ENCODE measurements at regions not wholly inside any gene's neighbourhood (a gene's known extent, or its start where the extent isn't known, plus 50 kb on each side); places are given as distances from the start of the nearest gene placed in this dataset.
A peak's percentile ranks its signal among the peaks of the same experiment; 100 is the strongest.

DNA sequence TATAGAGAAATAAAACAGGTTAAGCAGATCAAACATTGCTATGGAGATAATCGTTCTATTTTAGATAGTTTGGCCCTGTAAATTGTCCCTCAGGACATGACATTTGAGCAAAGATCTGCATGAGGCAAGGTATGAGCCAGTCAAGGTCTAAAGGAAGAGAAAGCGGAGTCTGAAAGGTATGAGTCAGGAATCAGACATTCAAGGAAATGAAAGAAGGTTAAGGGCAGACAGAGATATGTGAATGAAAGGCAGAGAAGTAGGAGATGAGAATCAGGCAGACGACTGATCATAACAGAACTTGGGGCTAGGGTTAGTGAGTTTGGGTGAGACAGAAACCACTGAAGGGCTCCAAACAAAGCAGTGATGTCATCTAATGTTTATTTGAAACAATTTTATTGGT lies 775.8 kb downstream of the MAFB start:
- Histone ChIP-seq H3K36me3 (no peaks in the 10 kb centered on the region), H3K27me3 (replicated peaks) (no peaks in the 10 kb centered on the region), H3K27ac (no peak overlapping the region), H3K9me3 (replicated peaks) (no peaks in the 10 kb centered on the region), H3K4me3 (no peak overlapping the region), H3K4me1 (replicated peaks) (no peaks in the 10 kb centered on the region)
- no peak for DNase-seq (ENCODE audit: low read depth in 1 of 2, low spot score in 2 of 2)

DNA sequence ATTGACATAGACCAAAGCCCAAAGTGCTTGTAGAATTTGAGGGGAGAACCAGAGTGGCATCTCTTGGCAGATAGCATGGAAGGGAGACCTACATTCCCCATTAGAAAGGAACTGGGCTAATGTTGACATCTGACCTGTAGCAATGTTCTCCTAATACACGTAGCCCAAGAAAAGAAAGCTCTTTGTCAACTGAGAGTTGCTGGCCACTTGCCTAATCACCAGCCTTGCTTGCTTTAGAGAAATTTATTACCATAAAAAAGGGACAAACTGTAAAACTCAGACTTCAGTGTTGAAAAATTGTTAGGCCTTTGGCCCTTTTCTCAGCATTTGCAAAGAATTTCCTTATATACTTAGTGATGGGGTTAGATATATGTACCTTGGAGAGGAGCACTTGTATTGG lies 777.5 kb downstream of the MAFB start:
- Histone ChIP-seq H3K36me3 (no peaks in the 10 kb centered on the region), H3K27ac (no peak overlapping the region), H3K9me3 (replicated peaks) (no peaks in the 10 kb centered on the region), H3K4me3 (no peak overlapping the region), H3K4me1 (replicated peaks) (no peaks in the 10 kb centered on the region), H3K27me3 (replicated peaks) (no peaks in the 10 kb centered on the region)
- no peak for DNase-seq (ENCODE audit: low read depth in 1 of 2, low spot score in 2 of 2)

DNA sequence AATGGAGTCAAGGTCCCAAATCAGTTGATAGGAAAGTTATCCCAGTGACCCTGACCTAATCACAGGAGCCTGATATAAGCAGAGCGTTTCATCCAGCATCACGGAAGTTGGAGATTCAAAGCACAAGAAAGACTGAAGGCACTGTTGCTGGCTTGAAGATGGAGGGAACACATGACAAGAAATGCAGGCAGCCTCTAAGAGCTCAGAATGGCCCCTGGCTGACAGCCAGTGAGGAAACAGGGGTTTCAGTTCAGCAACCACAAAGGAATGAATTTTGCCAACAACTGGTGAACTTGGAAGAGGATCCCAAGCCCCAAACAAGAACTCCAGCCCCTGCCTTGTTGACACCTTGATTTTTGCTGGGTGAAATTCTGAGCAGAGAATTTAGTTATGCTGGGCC lies 778.5 kb downstream of the MAFB start:
- Histone ChIP-seq H3K4me1 (replicated peaks) (no peaks in the 10 kb centered on the region), H3K27ac (no peak overlapping the region), H3K27me3 (replicated peaks) (no peaks in the 10 kb centered on the region)

DNA sequence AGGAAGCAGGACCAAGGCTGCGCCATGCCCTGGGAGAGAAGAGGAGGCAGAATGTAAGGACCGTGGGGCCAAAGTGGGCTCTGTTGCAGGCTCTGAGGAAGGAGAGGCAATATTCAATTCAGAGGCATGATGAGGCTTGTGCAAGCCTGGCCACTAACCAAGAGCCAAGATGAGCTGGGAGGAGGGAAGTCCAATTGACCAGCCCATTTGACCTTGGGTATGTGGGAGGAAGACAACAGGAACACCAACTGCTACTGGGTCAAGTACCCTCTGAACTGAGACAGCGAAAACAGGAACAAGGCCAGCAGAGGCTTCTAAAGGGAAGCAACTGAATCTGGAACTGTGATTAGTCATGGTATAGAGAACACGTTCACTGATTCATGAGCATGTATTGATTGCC lies 779.6 kb downstream of the MAFB start:
- Histone ChIP-seq H3K4me1 (replicated peaks) (no peaks in the 10 kb centered on the region), H3K27me3 (replicated peaks) (no peaks in the 10 kb centered on the region)
- DNase-seq (ENCODE audit: low read depth in 1 of 2, low spot score in 2 of 2): no peak

More for the DNA sequence above, 778.5 kb downstream of the MAFB start:
- Histone ChIP-seq H3K4me3 (no peak overlapping the region), H3K9me3 (replicated peaks) (no peaks in the 10 kb centered on the region), H3K36me3 (no peaks in the 10 kb centered on the region)
- DNase-seq (ENCODE audit: low read depth in 1 of 2, low spot score in 2 of 2): no peak

DNA sequence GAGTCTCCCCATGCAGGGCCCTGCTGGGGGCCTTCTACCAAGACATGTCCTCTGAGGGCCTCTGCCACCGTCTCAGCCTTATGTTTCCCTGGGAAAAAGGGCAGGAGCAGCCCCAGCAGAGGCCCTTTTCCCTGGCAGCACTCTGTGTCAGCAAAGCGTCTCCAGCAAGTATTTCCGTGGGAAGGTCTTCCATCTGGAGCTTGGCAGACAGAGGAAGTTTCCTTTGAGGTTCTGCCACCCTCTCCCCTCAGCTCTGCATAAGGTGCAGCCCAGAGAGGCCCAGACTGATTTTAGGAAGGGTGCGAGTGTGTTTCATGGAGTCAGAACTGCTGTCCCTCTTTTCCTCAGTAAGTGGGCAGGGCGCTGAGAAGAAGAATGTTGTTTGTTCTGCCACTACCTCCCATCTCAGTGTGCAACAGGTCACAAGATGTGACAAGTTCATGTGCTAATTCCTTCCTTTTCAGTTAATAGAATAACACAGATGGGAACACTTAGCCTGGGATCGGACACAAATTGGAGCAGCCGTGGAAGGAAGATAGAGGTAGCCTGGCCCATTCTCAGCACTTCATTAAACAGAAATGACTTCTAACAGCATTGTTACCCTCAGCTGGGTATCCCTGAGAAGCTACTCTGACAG lies 784.4 kb downstream of the MAFB start:
- Histone ChIP-seq H3K4me1 (replicated peaks) (no peaks in the 10 kb centered on the region), H3K27me3 (replicated peaks) (no peaks in the 10 kb centered on the region), H3K9me3 (replicated peaks) (no peaks in the 10 kb centered on the region), H3K27ac (no peak overlapping the region), H3K36me3 (no peaks in the 10 kb centered on the region), H3K4me3 (no peak overlapping the region)
- DNase-seq (ENCODE audit: low read depth in 1 of 2, low spot score in 2 of 2): no peak

More for the DNA sequence above, 779.6 kb downstream of the MAFB start:
- Histone ChIP-seq H3K9me3 (replicated peaks) (no peaks in the 10 kb centered on the region), H3K36me3 (no peaks in the 10 kb centered on the region), H3K27ac (no peak overlapping the region), H3K4me3 (no peak overlapping the region)

DNA sequence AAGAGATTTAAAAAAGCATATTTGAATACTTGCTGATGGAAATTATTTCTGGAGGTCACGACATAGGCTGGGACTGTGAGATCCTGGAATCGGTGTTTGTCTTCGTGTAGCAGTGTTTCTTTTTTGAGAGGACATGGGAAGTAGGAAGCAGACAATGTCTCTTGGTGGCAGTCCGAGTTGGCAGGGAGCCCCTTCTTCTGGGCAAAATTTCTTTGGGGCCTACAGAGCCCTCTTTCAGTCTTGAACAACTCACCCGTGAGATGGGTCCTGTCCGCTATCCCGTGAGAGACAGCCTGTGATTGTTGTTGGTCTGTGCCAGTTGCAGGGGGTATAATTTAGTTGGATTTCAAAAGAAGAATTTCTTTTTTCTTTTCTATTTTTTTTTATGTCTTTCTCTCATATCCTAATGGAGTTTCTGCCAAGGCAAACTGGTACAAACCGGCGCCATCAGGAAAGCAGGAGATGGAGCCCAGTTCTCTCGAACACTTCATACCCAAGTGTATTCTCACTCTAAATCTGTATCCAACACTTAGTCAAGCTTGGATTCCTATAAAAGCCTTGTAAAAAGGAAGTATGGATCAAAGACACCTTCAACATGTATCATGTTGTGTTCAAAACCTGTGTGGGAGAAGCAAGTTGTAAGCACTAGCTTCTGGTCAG lies 785.1 kb downstream of the MAFB start:
- Histone ChIP-seq H3K4me1 (replicated peaks) (no peaks in the 10 kb centered on the region), H3K9me3 (replicated peaks) (no peaks in the 10 kb centered on the region), H3K36me3 (no peaks in the 10 kb centered on the region), H3K4me3 (no peak overlapping the region), H3K27ac (no peak overlapping the region), H3K27me3 (replicated peaks) (no peaks in the 10 kb centered on the region)
- no peak for DNase-seq (ENCODE audit: low read depth in 1 of 2, low spot score in 2 of 2)

DNA sequence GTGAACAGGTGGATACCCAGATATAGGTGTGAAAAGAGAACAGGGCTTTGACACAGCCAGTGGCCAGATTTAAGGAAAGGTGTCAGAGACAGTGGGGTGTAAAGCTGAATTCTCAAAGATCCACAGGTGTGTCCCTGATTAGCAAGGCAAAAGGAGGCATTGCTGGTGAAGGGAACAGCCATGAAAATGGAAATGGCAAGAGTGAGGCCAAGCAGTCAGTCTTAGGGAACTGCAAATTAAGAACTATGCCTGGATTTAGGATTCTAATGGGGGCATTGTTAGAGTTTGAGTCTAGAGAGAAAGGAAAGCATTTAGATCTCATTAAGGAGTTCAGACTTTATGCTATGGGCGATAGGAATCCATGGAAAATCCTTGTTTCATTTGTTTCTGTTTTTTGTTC lies 789.2 kb downstream of the MAFB start:
- H3K36me3 ChIP-seq: no peaks in the 10 kb centered on the region
- H3K27ac ChIP-seq: no peak overlapping the region
- no peak overlapping the region for H3K4me3 ChIP-seq
- peaks cover 16% of the 10 kb centered on the region for H3K4me1 ChIP-seq (replicated peaks)
- H3K27me3 ChIP-seq (replicated peaks): no peaks in the 10 kb centered on the region
- DNase-seq (ENCODE audit: low read depth in 1 of 2, low spot score in 2 of 2): no peak
- H3K9me3 ChIP-seq (replicated peaks): no peaks in the 10 kb centered on the region

DNA sequence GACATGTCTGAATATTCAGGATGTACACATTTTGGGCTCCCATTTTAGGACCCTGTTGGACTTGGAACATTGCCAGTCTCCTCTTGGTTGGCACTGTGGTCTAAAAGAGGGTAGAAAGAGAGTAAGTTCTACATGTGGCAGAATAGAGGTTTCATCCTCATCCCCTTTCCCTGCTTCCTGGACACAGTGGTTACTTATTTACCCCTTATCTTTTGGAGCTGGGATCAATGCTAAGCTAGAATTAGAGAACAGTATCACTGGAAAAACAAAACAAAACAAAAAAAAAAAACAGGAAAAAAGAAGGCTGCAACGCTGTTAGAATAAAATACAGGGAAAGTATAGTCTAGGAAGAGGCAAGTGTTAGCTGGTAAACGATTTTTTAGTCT lies 790.6 kb downstream of the MAFB start:
- no peak for DNase-seq (ENCODE audit: low read depth in 1 of 2, low spot score in 2 of 2)
- Histone ChIP-seq H3K9me3 (replicated peaks) (no peaks in the 10 kb centered on the region), H3K27ac (peak overlapping the region; percentile 81), H3K4me1 (replicated peaks) (peaks cover 18% of the 10 kb centered on the region), H3K27me3 (replicated peaks) (no peaks in the 10 kb centered on the region), H3K36me3 (no peaks in the 10 kb centered on the region), H3K4me3 (no peak overlapping the region)

DNA sequence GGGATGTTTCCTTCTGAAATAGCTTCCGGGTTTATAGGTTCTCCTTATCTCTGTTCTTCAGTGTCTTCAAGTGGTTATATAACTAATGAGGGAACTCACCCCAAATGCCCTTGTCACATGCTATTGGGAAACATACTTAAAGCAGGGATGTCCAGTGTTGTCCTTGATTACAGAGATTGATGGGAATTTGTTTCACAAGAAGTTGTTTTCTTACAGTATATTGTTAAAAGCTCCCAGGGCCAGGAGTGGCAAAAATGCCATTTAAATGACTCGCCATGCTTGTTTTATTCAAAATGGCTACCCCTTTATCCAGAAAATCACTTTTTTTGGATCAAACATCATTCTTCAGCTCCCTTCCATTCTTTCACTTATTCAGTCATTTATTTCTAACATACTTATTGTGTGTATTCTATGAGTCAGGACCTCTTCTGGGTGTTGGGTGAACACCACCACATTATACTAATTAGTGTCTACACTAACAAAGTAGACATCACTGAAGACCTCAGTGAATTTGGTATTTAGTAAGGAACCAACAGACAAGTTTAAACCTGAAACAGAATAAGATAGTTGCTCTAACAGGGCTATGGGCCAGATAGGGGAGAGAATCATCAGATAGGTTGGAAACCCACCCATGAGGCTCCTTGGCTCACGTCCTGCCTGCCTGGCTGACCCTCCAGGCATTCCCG lies 791.1 kb downstream of the MAFB start:
- no peak overlapping the region for H3K4me3 ChIP-seq
- peaks cover 24% of the 10 kb centered on the region for H3K4me1 ChIP-seq (replicated peaks)
- no peaks in the 10 kb centered on the region for H3K9me3 ChIP-seq (replicated peaks)
- no peaks in the 10 kb centered on the region for H3K27me3 ChIP-seq (replicated peaks)
- peak in 1 of 2 experiments; percentile 53 for DNase-seq (ENCODE audit: low read depth in 1 of 2, low spot score in 2 of 2)
- no peaks in the 10 kb centered on the region for H3K36me3 ChIP-seq
- H3K27ac ChIP-seq: peak overlapping the region; percentile 81

DNA sequence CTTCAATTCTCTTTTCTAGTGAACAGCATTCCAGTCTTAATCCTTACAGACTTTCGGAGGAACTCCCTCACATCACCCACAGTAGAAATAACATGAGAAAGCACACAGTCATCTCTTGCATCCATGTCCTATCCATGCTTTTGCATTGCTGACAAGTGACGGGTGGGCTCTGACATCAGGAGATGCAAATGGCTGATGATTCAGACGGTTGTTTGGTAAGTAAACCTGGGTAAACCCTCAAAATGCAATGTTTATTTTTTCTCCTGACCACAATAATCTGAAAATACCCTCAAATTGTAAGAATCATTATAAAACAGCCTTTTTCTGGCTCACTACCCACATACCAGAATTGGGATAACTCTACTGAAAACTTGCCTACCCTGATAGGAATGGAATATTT lies 792.0 kb downstream of the MAFB start:
- Histone ChIP-seq H3K9me3 (replicated peaks) (no peaks in the 10 kb centered on the region), H3K27ac (peak overlapping the region; percentile 82), H3K36me3 (no peaks in the 10 kb centered on the region), H3K4me1 (replicated peaks) (peaks cover 29% of the 10 kb centered on the region), H3K27me3 (replicated peaks) (no peaks in the 10 kb centered on the region), H3K4me3 (no peak overlapping the region)
- peak; percentile 91 to 93 for DNase-seq (ENCODE audit: low read depth in 1 of 2, low spot score in 2 of 2)

DNA sequence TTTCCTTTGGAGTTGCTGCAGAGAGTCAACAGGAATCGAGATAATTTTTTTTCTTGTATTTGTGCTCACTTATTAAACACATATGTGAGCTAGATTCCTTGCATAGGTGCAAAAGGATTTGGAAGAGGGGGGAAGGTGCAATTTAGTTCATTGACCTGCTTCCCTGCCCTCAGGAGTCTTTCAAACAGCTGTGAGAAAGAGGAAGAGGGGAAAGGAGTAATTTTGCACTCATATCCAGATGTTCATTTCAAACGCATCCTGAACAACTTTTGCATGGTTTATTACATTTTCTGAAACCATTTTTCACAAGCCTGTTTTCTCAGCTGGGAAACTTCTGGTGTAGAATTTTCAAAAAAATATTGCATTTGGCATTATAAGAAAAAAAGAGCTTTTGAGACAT lies 795.0 kb downstream of the MAFB start:
- Histone ChIP-seq H3K27me3 (replicated peaks) (no peaks in the 10 kb centered on the region), H3K9me3 (replicated peaks) (no peaks in the 10 kb centered on the region), H3K4me3 (no peak overlapping the region), H3K36me3 (no peaks in the 10 kb centered on the region), H3K27ac (no peak overlapping the region), H3K4me1 (replicated peaks) (peaks cover 29% of the 10 kb centered on the region)
- no peak for DNase-seq (ENCODE audit: low read depth in 1 of 2, low spot score in 2 of 2)

DNA sequence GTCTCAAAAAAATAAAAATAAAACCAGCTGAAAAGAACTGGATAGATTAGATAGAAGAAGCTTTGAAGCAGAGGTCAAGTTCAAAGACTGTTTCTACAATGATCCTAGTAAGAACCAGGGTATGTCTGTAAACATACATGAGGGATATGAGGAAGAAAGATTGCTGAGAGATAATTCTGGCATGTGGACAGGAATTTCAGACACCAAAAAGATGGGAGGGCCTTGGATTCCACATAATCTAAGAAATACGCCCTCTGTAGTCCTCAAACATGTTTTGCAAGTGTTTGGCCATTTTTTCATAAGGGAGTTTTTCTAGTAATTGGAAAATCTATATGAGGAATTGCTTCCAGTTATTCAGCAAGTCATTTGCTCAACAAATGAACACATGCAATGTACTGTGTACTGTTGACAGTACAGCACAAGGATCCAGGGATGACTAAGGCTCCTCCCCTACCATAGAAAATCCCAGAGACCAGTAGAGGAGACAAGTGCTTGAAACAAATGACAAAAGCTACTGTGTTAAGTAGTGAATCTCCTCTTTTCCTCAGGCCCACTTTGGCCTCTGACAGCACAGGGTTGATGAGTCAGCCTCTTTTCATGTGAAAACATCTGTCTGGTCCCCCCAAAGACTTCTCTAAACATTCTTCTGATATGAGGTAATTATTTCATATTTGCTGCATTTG lies 795.9 kb downstream of the MAFB start:
- H3K4me3 ChIP-seq: no peak overlapping the region
- no peaks in the 10 kb centered on the region for H3K27me3 ChIP-seq (replicated peaks)
- H3K27ac ChIP-seq: no peak overlapping the region
- DNase-seq (ENCODE audit: low read depth in 1 of 2, low spot score in 2 of 2): peak in 1 of 2 experiments; percentile 37
- no peaks in the 10 kb centered on the region for H3K9me3 ChIP-seq (replicated peaks)
- peaks cover 27% of the 10 kb centered on the region for H3K4me1 ChIP-seq (replicated peaks)
- no peaks in the 10 kb centered on the region for H3K36me3 ChIP-seq

DNA sequence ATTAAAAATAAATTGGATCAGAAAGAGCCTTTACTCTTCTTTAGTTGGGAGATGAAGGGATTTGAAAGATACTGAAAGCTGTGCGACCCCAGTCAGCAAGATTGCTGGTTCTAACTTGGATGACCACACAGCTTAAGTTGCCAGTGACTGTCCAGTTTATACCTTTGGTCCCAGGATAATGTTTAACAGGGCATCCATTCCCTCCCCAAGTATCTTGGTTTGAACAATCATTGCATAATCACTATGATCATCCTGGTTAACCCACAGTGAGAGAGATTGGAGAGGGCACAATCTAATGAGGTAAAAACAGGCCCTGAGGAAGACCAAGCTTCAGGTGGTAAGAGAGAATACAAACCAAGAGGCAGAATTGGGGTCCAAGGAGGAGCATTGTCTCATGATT lies 798.3 kb downstream of the MAFB start:
- H3K4me1 ChIP-seq (replicated peaks): peaks cover 19% of the 10 kb centered on the region

DNA sequence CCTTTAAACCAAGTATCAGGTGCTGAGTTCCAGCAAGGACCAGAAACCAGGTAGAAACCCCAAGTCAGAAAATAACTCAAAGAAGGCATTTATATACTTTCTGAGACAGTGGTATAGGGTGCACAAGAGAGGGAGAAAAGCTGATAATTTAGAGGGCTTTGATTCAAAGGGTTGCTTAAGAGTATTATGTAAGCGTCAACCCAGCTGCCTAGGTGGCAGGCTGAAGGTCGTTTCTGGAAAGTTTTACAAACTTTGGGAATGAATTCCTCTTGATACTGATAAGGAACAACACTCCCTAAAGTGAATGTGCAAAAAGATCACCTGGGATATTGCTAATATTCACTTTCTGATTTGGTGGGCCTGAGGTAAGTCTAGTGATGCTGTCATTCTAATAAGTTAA lies 800.7 kb downstream of the MAFB start:
- no peaks in the 10 kb centered on the region for H3K36me3 ChIP-seq
- H3K9me3 ChIP-seq (replicated peaks): no peaks in the 10 kb centered on the region
- DNase-seq (ENCODE audit: low read depth in 1 of 2, low spot score in 2 of 2): no peak
- H3K27me3 ChIP-seq (replicated peaks): no peaks in the 10 kb centered on the region
- H3K4me3 ChIP-seq: no peak overlapping the region
- H3K27ac ChIP-seq: no peak overlapping the region
- peaks cover 18% of the 10 kb centered on the region for H3K4me1 ChIP-seq (replicated peaks)

More for the DNA sequence above, 798.3 kb downstream of the MAFB start:
- Histone ChIP-seq H3K36me3 (no peaks in the 10 kb centered on the region), H3K4me3 (no peak overlapping the region), H3K27ac (no peak overlapping the region), H3K9me3 (replicated peaks) (no peaks in the 10 kb centered on the region), H3K27me3 (replicated peaks) (no peaks in the 10 kb centered on the region)
- no peak for DNase-seq (ENCODE audit: low read depth in 1 of 2, low spot score in 2 of 2)
